OCI-M2 (cell line): ENCODE measurements at regions not wholly inside any gene's neighbourhood (a gene's known extent, or its start where the extent isn't known, plus 50 kb on each side); places are given as distances from the start of the nearest gene placed in this dataset.

Experiments used
- DNase-seq: peaks from one replicate; lab custom pipeline; 2025; ENCODE audit not compliant: unreplicated experiment; lab: John Stamatoyannopoulos, UW

- DNase-seq = no peak
These were observed 55.3 kb upstream of the POM121L12 start for GRCh38 chr7:52980129-52980528.

DNA sequence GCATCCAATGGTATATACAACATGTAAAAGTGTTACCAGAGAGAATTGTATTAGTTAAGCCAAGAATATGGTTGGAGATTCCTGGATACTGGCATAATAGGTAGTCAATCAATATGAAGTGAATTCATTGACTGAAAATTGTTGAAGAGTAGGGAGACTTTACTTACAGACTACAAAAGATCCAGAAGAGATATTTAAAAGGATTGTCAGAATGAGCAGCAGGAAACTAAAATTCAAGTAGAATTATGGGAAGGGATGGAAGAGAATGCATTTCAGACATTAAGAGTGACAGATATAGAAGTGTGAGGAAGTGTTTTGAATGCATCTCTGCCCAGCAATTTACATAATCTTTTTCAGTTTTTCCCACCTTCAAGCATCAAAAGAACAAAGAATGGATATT lies 62.3 kb upstream of the POM121L12 start:
- no peak for DNase-seq

- DNase-seq = no peak
These were observed 72.9 kb upstream of the POM121L12 start for GRCh38 chr7:52962402-52963076.

DNA sequence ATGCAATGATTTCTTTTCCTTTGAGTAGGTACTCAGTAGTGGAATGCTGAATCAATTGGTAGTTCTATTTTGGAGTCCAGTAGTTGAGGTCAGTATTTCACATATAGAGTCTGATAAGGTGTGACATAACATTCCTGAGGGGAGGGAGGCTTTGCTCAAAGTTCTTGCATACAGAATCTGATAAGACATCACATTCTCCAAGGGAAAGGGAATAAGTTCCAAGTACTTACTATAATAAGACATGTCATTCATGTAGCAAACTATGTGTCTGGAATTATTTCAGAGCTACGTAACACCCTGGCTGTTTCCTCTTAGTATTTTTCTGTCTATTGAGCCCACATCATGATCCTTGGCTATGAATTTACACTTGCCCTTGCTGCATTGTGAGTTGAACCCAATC lies 74.3 kb upstream of the POM121L12 start:
- DNase-seq = no peak

GRCh38 chr7:52959878-52960660 lies 75.4 kb upstream of the POM121L12 start:
- DNase-seq = no peak

- DNase-seq = no peak
These were observed 76.1 kb upstream of the POM121L12 start for GRCh38 chr7:52959336-52959735.

DNA sequence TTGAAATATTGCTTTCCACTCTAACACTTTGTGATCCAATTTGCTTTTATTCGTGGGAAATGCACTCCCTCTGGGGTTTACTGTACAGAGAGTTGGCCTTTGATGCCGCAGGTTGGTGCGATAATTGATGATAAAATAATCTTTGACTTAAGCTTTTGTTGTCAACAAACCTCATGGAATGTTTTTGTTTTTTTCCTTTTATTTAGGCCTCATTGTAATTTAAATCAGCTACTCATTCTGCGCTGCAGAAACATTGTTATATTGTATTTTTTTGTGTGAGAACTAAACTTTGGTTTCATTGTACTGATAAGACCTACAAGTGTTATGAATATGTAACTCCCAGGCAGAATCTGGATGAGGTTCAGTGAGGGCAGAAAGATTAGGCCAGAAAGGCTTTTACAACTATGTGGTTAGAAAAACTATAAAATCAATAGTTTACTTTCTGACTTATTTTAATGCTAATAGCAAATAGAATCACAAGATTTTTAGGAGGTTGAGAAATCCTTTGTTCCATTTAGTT lies 76.8 kb upstream of the POM121L12 start:
- no peak for DNase-seq

GRCh38 chr7:52956379-52956915 lies 79.0 kb upstream of the POM121L12 start:
- DNase-seq = no peak

DNA sequence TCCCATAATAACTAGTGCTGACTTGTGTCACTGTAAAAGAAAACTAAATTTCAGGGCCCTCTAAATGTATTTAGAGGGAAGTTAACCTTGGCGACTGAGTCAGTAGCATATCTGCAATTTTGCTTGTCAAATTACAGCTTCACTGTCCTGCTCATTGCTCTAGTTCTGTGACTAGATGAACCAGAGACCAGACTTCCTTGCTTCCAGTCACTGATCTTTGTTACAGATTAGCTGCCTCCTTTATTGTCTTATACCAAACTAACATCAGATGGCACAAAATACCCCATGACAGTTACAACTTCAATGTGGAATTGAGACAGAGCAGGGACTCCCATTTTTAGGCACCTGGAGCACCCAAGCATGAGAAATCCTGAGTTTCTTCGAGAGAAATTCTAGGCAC lies 79.9 kb upstream of the POM121L12 start:
- DNase-seq = no peak

GRCh38 chr7:52944921-52945320 lies 90.5 kb upstream of the POM121L12 start:
- no peak for DNase-seq

DNA sequence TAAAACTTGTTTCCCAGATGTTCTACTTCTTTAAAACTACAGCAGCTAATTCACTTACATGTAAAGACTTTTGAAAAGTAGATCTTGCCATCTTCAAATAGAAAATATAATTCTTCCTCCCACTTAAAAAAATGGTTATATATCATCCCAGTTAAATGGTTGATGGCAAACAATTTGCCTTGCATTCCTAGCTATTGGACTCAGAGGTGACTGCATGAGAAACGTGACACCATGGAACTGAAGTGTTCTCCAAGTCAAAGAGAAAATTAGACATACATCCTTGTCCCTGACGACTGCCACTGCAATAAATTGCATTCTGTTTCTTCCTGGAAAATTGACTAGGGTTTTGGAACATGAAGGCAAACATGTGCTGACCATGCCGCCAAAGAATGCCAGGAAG lies 95.0 kb upstream of the POM121L12 start:
- no peak for DNase-seq

- no peak for DNase-seq
These were observed 96.8 kb upstream of the POM121L12 start for GRCh38 chr7:52938455-52939133.

- DNase-seq = no peak
These were observed 98.7 kb upstream of the POM121L12 start for GRCh38 chr7:52936750-52937149.

DNA sequence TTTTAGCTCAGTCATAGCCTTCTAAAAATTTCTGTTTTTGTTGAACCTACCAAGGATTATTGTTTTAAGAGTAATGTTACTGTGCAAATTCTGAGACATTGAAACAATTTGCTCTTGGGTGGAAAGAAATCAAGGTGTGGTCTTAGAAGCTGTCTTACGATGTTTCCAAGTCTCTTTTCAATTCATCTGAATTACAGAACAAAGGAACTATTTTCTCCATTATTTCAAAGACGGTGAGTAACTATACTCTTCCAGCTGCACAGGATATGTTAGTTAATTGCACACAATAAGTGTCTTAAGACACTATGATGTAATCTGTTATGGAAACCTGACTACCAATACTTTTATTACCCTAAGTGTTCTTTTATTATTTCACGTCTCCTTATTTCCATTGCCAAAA lies 106.8 kb upstream of the POM121L12 start:
- DNase-seq = no peak

- no peak for DNase-seq
These were observed 110.1 kb upstream of the POM121L12 start for GRCh38 chr7:52925332-52925731.

- DNase-seq = no peak
These were observed 114.5 kb upstream of the POM121L12 start for GRCh38 chr7:52920977-52921376.

DNA sequence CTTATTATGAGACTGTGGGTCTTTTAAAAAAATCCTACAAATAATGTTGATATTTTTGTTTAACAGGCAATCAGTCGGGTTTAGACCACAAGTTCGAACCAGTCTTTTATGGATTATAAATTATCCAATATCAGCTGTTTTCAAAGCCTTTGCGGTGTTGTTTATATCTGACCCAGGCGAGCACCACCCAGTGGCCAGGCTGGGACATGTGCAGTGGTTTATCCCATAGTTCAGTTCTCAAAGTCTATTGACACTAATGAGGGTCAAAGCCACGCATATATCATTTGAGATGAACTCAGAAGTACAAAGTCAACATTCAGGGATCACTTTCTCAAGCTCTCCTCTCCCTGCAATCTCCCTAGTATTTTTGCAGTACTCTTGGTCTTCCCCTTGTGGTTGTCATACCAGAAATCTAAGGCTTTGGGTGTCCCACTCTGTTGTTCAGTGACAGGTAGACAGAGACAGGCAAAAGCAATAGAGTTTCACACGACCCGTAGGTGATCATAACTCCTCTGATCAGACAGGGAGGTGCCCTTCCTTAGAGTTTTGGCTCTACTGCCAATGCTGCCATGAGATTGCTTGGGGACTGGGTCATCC lies 117.4 kb upstream of the POM121L12 start:
- DNase-seq = no peak

GRCh38 chr7:52911795-52912194 lies 123.6 kb upstream of the POM121L12 start:
- DNase-seq = no peak

- DNase-seq = no peak
These were observed 124.1 kb upstream of the POM121L12 start for GRCh38 chr7:52911326-52911725.

DNA sequence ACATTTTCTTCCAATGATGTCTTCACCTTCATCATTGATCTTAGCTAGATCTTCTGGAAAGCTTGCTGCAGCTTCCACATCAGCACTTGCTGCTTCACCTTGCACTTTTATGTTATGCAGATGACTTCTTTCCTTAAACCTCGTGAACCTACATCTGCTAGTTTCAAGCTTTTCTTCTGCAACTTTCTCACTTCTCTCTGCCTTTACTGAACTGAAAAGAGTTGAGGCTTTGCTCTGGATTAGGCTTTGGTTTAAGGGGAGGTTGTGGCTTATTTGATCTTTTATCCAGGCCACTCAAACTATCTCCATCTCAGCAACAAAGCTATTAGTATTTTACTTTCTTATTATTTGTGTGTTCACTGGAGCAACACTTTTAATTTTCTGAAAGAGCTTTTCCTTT lies 125.5 kb upstream of the POM121L12 start:
- DNase-seq = no peak

GRCh38 chr7:52909131-52909530 lies 126.3 kb upstream of the POM121L12 start:
- no peak for DNase-seq
